ENCODE measurements at regions not wholly inside any gene's neighbourhood (a gene's known extent, or its start where the extent isn't known, plus 50 kb on each side); places are given as distances from the start of the nearest gene placed in this dataset.

DNA sequence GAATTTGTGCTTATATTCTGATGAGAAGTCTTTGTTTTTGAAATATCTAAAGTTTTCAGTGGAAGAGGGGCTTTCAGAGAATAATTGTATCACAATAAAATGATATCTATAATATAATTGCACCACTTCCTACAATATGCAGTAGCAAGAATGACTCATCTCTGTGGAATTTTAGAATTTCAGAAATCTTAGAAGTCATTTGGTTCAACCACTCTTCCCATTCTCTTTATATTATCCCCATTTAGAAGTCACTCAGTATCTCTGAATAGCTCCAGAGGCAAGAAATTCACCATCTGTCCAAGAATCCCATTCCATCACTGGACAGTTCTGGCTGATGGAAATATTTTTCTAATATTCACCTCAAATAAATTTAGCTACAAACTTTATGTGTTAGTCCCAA lies 59.3 kb upstream of the CCDC68 start:
- TF ChIP-seq YY1 (IDR thresholded peaks at IDR 0.05; ENCODE audit: low read depth) (no peak), RAD21 (IDR thresholded peaks at IDR 0.05; ENCODE audit: low read depth) (no peak), TAF1 (IDR thresholded peaks at IDR 0.05; ENCODE audit: low read depth) (no peak), MAX (IDR thresholded peaks at IDR 0.05) (no peak), CEBPB (IDR thresholded peaks at IDR 0.05) (no peak), EP300 (IDR thresholded peaks at IDR 0.05; ENCODE audit: borderline replicate concordance) (no peak), ZBTB7A (IDR thresholded peaks at IDR 0.05; ENCODE audit: low read depth) (no peak)
